GM20000 (cell line): ENCODE measurements at regions not wholly inside any gene's neighbourhood (a gene's known extent, or its start where the extent isn't known, plus 50 kb on each side); places are given as distances from the start of the nearest gene placed in this dataset.

Experiments
- DNase-seq: peaks from one replicate; pipeline ENCODE4 v3.0.0; 2012; ENCODE audit warnings: low spot score
- TF ChIP-seq, protein P1 (sequence below): IDR thresholded peaks from 2 replicates; pipeline ENCODE4 v1.5.1; 2012; ENCODE audit warnings: mild to moderate bottlenecking, control low read depth; ENCODE audit errors: extremely low read depth, missing control alignments

DNA sequence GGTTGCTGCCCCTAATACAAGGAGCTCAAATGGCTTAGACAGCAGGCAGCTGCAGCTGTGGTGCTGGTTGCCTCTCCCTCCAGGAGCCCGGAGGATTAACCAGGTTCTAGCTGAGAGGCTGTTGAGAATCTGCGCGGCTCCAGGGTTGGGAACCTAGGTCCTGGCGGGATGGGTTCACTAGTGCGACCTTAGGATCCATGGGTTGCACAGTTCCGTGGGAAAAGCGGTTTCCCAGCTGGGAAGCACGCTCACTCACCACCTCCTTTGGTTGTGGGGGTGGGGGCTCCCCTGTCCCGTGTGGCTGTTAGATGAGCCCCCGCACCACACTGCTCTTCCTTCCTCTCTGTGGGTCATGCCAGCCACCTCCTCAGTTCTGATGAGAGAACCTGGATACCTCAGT lies 375.1 kb upstream of the ARRDC4 start:
- no peak for DNase-seq
- TF ChIP-seq, protein P1, sequence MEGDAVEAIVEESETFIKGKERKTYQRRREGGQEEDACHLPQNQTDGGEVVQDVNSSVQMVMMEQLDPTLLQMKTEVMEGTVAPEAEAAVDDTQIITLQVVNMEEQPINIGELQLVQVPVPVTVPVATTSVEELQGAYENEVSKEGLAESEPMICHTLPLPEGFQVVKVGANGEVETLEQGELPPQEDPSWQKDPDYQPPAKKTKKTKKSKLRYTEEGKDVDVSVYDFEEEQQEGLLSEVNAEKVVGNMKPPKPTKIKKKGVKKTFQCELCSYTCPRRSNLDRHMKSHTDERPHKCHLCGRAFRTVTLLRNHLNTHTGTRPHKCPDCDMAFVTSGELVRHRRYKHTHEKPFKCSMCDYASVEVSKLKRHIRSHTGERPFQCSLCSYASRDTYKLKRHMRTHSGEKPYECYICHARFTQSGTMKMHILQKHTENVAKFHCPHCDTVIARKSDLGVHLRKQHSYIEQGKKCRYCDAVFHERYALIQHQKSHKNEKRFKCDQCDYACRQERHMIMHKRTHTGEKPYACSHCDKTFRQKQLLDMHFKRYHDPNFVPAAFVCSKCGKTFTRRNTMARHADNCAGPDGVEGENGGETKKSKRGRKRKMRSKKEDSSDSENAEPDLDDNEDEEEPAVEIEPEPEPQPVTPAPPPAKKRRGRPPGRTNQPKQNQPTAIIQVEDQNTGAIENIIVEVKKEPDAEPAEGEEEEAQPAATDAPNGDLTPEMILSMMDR: no peak

- TF ChIP-seq, protein P1: no peak
- DNase-seq: no peak
Measured at GRCh38 chr15:97592778-97593177, 367.7 kb upstream of the ARRDC4 start.

- TF ChIP-seq, protein P1: no peak
- no peak for DNase-seq
Measured at GRCh38 chr15:97597801-97598200, 362.7 kb upstream of the ARRDC4 start.

- no peak for DNase-seq
- TF ChIP-seq, protein P1: no peak
Measured at GRCh38 chr15:97598353-97598798, 362.1 kb upstream of the ARRDC4 start.

DNA sequence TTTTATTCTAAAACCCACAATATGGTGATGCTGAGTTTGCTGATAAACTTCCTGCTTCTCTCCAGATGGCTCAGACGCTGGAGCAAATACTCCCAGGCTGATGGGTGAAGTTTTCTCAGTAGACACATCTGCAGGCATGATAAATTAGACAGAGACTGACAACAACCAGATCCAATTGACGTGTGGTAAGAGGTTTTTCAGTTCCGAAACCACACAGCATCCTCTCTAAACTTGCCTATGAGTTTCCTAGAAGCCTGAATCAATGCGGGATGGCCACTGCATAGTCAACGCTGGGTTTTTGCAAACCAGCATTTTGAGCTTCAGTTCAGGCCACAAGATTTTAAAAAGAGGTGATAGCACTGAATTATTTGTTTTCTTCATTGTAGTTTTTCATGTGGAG lies 360.3 kb upstream of the ARRDC4 start:
- TF ChIP-seq, protein P1: no peak
- DNase-seq: no peak

DNA sequence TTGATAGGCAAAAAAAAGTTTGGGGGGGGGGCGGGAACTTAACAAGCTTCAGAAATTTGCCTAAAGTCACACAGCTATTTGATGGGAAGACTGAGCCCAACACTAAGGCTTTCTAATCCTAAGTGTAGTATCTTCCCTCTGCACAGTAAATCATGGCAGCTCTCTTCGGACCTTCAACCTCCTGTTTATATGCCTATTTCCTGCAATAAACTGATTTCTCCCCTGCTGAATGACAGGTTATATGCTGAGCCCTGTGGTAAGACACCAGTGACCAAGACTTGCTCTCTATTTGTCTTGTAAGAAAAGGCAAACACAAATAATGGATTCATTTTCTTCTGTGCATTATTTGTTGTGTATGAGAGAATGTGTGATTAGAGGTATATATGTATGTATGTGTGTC lies 355.8 kb upstream of the ARRDC4 start:
- no peak for DNase-seq
- TF ChIP-seq, protein P1: no peak

DNA sequence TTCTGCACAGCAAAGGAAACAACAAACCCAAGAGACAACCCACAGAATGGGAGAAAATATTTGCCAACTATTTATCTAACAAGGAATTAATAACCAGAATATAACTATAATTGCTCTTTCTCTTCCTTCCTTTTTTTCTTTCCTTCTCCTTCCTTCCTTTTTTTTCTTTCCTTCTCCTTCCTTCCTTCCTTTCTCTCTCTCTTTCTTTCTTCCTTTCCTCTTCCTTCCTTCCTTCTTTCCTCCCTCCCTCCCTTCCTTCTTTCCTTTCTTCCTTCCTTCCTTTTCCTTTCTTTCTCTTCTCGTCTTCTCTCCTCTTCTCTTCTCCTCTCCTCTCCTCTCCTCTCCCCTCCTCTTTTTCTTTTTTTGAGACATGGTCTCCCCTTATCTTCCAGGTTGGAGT lies 345.4 kb upstream of the ARRDC4 start:
- no peak for DNase-seq
- TF ChIP-seq, protein P1: no peak
